Erythroblast (primary cell): ENCODE measurements at regions not wholly inside any gene's neighbourhood (a gene's known extent, or its start where the extent isn't known, plus 50 kb on each side); places are given as distances from the start of the nearest gene placed in this dataset.
A peak's percentile ranks its signal among the peaks of the same experiment; 100 is the strongest.

Source experiments
- DNase-seq, 2 experiments: peaks; one replicate each; lab custom pipeline; 2025; lab: John Stamatoyannopoulos, UW
- GATA1 ChIP-seq: IDR thresholded peaks from 2 replicates; pipeline ENCODE4 v1.6.1; 2011; ENCODE audit warnings: low read depth, mild to moderate bottlenecking, control low read depth, low read length, moderate library complexity
- POLR2A ChIP-seq: IDR thresholded peaks from 2 replicates; pipeline ENCODE4 v1.6.1; 2011; ENCODE audit warnings: mild to moderate bottlenecking, low read length

DNA sequence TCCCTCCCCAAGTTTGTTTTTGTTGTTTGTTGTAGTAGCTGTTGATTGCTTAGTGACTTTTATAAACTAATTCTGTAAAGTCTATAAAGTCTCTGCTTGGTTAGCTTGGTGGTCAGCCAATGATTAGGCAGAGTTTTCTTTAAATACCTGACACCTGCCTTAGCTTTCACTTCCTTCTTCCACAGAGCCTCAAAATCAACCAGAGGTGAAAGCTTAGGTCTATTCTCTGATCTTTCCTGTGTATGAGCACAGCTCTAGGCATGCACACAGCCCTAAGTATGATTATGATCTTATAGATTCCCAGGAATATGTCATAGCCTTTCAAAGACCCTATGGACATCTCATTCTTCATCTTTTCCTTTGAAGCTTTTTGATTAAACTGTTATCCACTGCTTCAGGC lies 514.7 kb downstream of the AACS start:
- DNase-seq: no peak
- TF ChIP-seq POLR2A (no peak), GATA1 (no peak)

DNA sequence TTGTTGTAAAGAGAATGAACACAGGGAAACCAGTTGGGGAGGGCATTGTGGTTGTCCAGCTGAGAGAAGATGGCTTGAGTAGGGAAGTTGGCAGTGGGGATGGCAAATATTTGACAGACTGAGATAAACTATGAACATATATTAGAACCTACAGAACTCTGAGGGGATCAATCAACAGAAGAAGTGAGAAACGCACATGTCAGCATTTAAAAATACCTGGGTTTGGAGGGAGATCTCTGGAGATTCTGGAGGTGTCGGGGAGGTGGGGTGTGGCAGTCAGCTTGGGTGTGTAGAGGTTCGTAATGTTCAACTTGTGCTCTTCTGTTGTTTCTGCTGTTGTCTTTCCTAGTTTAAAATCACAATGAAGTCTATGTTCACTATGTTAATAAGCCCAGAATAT lies 517.8 kb downstream of the AACS start:
- no peak for TF ChIP-seq GATA1
- TF ChIP-seq POLR2A: no peak
- DNase-seq: no peak

DNA sequence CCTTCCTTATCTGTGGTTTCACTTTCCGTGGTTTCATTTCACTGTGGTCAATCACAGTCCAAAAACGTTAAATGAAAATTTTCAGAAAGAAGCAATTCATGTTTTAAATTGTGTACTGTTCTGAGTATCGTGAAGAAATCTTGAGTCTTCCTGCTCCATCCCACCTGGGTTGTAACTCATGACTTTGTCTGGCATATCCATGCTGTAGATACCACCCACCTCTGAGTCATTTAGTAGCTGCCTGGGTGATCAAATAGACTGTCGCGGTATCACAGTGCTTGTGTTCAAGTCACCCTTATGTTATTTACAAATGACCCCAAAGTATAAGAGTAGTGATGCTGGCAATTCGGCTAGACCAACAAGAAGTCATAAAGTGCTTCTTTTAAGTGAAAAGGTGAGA lies 521.2 kb downstream of the AACS start:
- no peak for DNase-seq
- TF ChIP-seq POLR2A: no peak
- TF ChIP-seq GATA1: no peak

DNA sequence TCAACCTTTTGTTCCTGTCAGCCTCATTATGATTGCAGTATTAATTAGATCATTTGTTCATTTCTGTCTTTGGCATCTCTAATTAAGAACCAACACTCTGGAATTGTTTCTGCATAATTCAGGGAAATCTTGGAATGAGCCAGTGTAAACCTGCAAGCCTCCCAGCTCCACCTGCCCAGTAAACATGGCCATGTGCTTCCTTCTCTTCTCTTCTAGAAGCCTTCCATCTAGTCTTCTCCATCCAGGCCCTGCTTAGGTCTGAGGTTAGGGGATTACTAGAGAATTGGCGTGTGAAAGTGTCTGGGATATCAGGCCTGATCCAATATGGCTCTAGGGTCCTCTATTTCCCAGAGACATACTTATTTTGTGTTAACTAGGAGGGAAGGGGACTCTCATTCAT lies 528.0 kb downstream of the AACS start:
- TF ChIP-seq POLR2A (no peak), GATA1 (no peak)
- no peak for DNase-seq

DNA sequence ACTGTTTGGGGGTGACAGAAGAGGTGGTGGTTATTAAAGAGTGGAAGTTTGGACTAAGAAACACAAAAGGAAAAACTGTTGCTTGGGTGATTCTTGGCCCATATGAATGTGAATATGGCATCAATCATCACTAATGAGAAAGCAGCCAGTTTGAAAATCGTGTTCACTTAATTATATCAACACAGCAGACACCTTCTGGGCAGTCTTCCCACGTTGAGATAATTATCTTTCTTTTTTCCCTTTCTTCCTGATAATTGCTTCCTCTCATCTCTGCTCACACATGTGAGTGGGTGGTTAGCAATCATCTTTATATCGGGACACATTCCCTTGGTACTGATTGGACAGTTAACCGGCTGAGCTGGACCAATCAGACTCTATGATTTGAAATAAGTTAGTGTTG lies 539.7 kb downstream of the AACS start:
- no peak for TF ChIP-seq POLR2A
- no peak for TF ChIP-seq GATA1
- no peak for DNase-seq

DNA sequence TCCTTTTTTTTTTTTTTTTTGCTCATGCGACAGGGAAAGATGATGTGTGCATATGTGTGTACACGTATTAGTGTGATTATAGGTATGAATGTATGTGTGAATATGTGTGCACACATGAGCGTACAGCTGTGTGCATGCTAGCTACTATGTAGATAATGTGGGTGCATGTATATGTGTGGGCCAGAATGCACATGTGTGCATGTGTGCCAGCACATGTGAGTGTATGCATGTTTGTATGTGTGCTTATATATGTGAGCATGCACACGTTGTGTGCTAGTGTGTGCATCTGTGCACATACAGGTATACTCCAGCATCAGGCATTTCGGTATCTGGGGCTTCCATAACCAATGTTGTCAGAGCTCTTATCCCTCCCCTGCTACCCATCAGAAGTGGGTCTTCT lies 541.1 kb downstream of the AACS start:
- DNase-seq: no peak
- no peak for TF ChIP-seq GATA1
- TF ChIP-seq POLR2A: no peak

DNA sequence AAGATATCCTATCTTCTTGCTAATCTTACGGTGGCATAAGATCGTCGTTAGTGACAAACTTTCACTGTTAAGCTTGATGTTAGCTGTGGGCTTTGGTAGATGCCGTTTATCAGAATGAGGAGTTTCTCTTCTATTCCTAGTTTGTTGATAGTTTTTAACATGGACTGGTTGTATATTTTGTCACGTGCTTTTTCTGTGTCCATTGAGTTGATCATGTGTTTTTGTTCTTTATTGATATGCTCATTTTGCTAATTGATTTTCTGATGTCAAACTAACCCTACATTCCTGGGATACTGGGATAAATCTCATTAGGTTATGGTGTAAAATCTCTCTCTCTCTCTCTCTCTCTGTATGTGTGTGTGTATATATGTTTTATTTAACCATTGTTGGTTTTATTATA lies 545.1 kb downstream of the AACS start:
- no peak for TF ChIP-seq POLR2A
- TF ChIP-seq GATA1: no peak
- DNase-seq: no peak

DNA sequence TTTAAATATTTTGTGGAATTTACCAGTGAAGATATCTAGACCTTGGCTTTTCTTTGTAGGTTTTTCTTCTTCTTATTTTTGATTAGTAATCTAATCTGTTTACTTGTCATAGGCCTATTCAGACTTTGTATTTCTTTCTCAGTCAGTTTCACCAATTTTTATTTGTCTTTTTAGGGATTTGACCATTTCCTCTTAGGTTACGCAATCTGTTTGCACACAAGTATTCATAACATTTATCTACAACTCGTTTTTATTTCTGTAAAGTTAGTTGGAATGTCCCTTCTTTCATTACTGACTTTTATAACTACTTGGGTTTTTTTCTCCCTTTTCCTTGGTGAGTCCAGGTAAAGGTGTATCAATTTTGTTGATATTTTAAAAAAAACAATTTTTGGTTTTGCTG lies 545.7 kb downstream of the AACS start:
- DNase-seq: no peak
- TF ChIP-seq POLR2A: no peak
- no peak for TF ChIP-seq GATA1

DNA sequence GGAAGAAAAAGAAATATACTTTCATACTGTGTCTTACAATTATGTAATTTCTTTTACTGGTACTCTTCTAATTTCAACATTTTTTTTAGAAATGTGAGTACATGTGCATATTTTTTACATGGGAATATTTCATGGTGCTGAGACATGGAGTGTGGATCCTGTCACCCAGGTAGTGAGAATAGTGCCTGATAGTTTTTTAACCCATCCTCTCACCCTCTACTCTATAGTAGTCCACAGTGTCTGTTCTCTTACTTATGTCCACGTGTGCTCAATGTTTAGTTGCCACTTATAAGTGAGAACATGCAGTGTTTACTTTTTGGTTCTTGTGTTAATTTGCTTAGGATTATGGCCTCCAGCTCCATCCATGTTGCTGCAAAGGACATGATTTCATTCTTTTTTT lies 548.8 kb downstream of the AACS start:
- TF ChIP-seq GATA1 (no peak), POLR2A (no peak)
- DNase-seq: no peak

DNA sequence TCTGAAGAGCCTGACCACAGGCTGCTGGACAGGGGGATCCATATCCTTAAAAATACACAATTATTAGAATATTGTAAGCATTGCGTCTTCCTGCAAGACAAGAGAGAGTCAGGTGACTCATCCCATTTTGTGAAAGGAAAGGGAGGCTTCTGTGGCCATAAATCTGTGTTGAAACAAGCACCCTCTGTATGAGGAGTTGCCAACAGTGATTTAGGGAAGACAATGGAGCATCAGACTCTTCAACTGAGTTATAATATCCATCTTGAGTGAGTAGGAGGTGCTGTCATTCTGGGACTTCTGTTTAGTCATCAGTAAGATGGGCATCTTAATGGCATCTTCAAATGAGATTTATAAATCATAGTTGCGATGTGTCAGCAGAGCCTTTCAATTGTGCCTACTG lies 554.5 kb downstream of the AACS start:
- no peak for DNase-seq
- TF ChIP-seq POLR2A (no peak), GATA1 (no peak)

DNA sequence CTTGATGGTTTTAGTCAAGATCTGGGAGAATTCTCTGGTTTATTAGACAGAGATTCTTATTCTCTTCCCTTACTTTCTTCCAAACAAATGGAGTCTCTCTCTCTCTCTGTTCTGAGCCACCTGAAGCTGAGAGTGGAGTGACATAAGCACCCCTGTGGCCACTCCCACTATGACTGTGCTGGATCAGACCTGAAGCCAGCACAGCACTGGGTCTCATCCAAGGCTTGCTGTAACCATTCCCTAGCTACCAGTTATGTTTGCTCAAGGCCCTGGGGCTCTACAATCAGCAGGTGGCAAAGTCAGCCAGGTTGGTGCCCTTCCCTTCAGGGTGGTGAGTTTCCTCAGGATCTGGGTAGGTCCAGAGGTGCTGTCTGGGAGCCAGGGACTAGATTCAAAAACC lies 568.5 kb downstream of the AACS start:
- no peak for TF ChIP-seq POLR2A
- no peak for TF ChIP-seq GATA1
- peak in 1 of 2 experiments; percentile 1 for DNase-seq

DNA sequence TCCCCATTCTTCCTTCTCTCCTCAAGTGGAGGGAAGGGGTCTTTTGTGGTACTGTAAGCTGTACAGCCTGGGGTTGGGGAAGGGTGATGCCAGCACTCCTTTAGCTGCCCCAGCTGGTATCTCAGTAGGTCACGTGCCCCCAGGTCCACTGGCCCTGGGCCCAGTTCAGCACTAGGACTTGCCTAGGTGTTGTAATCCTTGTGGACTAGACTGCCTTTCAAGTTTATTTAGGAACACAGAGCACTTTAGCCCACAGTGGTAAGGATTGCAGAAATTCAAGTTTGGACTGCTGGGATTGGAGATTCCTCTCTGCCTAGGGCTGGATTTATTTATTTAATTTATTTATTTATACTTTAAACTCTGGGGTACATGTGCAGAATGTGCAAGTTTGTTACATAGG lies 569.6 kb downstream of the AACS start:
- TF ChIP-seq POLR2A (no peak), GATA1 (no peak)
- no peak for DNase-seq

DNA sequence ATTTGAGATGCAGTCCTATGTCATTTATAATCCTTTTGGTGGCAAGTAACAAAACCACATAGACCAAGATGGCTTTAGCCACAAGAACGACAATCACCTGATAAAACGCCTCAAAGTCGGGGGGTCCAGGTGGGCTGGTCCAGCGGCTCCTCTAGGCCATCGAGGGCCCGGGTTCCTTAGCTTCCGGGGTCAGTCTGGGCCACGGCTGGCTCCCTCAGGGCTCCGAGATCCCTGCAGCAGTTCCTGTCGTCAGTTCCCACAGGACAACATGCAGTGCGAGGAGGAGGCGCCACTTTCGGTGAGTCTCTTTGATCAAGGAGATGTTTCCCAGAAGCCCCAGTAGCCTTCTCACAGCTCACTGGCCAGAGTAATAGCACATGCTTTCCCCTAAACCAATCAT lies 574.6 kb downstream of the AACS start:
- TF ChIP-seq GATA1: no peak
- no peak for TF ChIP-seq POLR2A
- no peak for DNase-seq

DNA sequence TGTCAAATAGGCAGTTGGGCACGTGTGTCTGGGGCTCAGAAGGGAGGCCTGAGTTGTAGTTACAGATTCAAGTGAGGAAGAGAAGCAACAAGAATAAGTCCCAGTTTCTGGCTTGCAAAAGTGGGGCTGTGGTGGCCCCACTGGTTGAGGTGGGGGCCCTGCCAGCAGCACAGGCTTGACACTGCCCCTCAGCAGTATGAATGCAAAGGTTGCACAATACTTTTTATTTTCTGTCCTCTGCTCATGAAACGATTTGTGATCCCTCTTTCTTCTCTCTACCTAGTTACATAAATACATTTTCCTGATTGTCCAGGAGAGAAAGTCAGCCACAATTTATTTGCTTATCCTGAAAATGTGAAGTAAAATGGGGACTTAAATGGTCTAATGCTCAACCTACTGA lies 577.8 kb downstream of the AACS start:
- no peak for DNase-seq
- TF ChIP-seq POLR2A: no peak
- no peak for TF ChIP-seq GATA1

DNA sequence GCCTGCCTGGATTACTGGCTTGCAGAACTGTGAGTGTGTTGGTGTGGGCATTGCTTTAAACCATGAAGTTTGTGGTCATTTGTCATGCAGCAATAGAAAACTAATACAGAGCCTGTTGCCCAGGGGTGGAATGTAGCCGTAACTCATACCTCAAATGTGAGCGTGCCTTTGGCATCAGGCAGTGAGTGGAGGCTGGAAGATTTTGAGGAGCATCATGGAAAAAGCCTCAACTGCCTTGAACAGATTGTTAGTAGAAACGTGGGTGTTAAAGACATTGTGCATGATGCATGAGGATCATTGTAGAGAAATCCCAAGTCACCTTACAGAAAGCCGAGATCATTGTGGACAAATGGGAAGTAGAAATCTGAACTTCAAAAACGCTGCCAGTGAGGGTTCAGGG lies 580.5 kb downstream of the AACS start:
- TF ChIP-seq GATA1 (no peak), POLR2A (no peak)
- no peak for DNase-seq

DNA sequence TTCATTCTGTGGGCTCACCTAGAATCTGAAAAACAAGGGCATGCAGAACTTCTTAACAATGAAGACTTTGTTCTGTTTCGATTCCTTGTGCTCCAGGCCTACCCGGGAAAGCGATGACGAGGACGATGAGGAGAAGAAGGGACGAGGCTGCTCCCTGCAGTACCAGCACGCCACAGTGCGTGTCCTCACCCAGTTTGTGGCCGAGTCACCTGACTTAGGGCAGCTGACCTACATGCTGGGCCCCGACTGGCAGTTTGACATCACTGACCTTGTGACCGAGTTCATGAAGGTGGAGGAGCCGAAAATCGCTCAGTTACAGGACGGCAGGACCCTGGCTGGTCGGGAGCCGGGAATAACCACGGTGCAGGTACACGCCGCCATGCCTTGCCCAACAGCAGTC lies 585.4 kb downstream of the AACS start:
- no peak for DNase-seq
- TF ChIP-seq POLR2A (no peak), GATA1 (no peak)
